ENCODE measurements at regions not wholly inside any gene's neighbourhood (a gene's known extent, or its start where the extent isn't known, plus 50 kb on each side); places are given as distances from the start of the nearest gene placed in this dataset.

- TF ChIP-seq CTCF (IDR thresholded peaks at IDR 0.05) (no peak), POLR2A (IDR thresholded peaks at IDR 0.05) (no peak)
Observed at GRCh38 chr9:68625559-68625958, 79.5 kb upstream of the PIP5K1B start.

GRCh38 chr9:68626526-68626925 is 78.5 kb upstream of the PIP5K1B start:
- 90 to 93% methylated on average over 2 of the region's 2 CpGs for WGBS, 2 donors
- DNase-seq, result no peak
- intact Hi-C loops (cut with DNase I), result no loop called here
- no peak overlapping the region for H3K4me3 ChIP-seq (replicated peaks in 1 of 3)
- H3K9me3 ChIP-seq, result no peaks in the 10 kb centered on the region
- no peak overlapping the region for H3K27ac ChIP-seq
- H3K36me3 ChIP-seq, result no peaks in the 10 kb centered on the region
- H3K27me3 ChIP-seq, result no peaks in the 10 kb centered on the region
- no peaks in the 10 kb centered on the region for H3K4me1 ChIP-seq
- no peak for TF ChIP-seq CTCF (IDR thresholded peaks at IDR 0.05)
- TF ChIP-seq POLR2A (IDR thresholded peaks at IDR 0.05), result no peak

More at GRCh38 chr9:68625559-68625958, 79.5 kb upstream of the PIP5K1B start:
- no peak for DNase-seq
- no peaks in the 10 kb centered on the region for H3K27me3 ChIP-seq
- no peaks in the 10 kb centered on the region for H3K36me3 ChIP-seq
- 45 to 49% methylated on average over 5 of the region's 5 CpGs for WGBS, 2 donors
- no peak overlapping the region for H3K27ac ChIP-seq
- intact Hi-C loops (cut with DNase I), result no loop called here
- H3K4me1 ChIP-seq, result no peaks in the 10 kb centered on the region
- H3K4me3 ChIP-seq (replicated peaks in 1 of 3), result no peak overlapping the region
- H3K9me3 ChIP-seq, result no peaks in the 10 kb centered on the region

- no peaks in the 10 kb centered on the region for H3K9me3 ChIP-seq
- H3K4me1 ChIP-seq, result no peaks in the 10 kb centered on the region
- DNase-seq, result no peak
- intact Hi-C loops (cut with DNase I), result no loop called here
- no peak overlapping the region for H3K27ac ChIP-seq
- H3K4me3 ChIP-seq (replicated peaks in 1 of 3), result no peak overlapping the region
- TF ChIP-seq POLR2A (IDR thresholded peaks at IDR 0.05) (no peak), CTCF (IDR thresholded peaks at IDR 0.05) (no peak)
- H3K27me3 ChIP-seq, result no peaks in the 10 kb centered on the region
- 93 to 97% methylated on average over 3 of the region's 3 CpGs for WGBS, 2 donors
- H3K36me3 ChIP-seq, result no peaks in the 10 kb centered on the region
Observed at GRCh38 chr9:68627104-68627503, 77.9 kb upstream of the PIP5K1B start.

- intact Hi-C loops (cut with DNase I), result no loop called here
- no peaks in the 10 kb centered on the region for H3K4me1 ChIP-seq
- H3K27ac ChIP-seq, result no peak overlapping the region
- H3K36me3 ChIP-seq, result no peaks in the 10 kb centered on the region
- TF ChIP-seq CTCF (IDR thresholded peaks at IDR 0.05) (no peak), POLR2A (IDR thresholded peaks at IDR 0.05) (no peak)
- H3K9me3 ChIP-seq, result no peaks in the 10 kb centered on the region
- DNase-seq, result no peak
- 71 to 72% methylated on average over 2 of the region's 2 CpGs for WGBS, 2 donors
- H3K4me3 ChIP-seq (replicated peaks in 1 of 3), result no peak overlapping the region
- H3K27me3 ChIP-seq, result no peaks in the 10 kb centered on the region
Observed at GRCh38 chr9:68627594-68627993, 77.4 kb upstream of the PIP5K1B start.

GRCh38 chr9:68629042-68629441 is 76.0 kb upstream of the PIP5K1B start:
- TF ChIP-seq POLR2A (IDR thresholded peaks at IDR 0.05) (no peak), CTCF (IDR thresholded peaks at IDR 0.05) (no peak)
- DNase-seq, result no peak
- WGBS, 2 donors, result 88 to 89% methylated on average over 2 of the region's 2 CpGs
- no peaks in the 10 kb centered on the region for H3K36me3 ChIP-seq
- H3K27me3 ChIP-seq, result no peaks in the 10 kb centered on the region
- intact Hi-C loops (cut with DNase I), result no loop called here
- H3K9me3 ChIP-seq, result no peaks in the 10 kb centered on the region
- H3K27ac ChIP-seq, result no peak overlapping the region
- H3K4me3 ChIP-seq (replicated peaks in 1 of 3), result no peak overlapping the region
- H3K4me1 ChIP-seq, result no peaks in the 10 kb centered on the region

All from thyroid gland (tissue), 4 donors.